ENCODE measurements at regions not wholly inside any gene's neighbourhood (a gene's known extent, or its start where the extent isn't known, plus 50 kb on each side); places are given as distances from the start of the nearest gene placed in this dataset.

DNA sequence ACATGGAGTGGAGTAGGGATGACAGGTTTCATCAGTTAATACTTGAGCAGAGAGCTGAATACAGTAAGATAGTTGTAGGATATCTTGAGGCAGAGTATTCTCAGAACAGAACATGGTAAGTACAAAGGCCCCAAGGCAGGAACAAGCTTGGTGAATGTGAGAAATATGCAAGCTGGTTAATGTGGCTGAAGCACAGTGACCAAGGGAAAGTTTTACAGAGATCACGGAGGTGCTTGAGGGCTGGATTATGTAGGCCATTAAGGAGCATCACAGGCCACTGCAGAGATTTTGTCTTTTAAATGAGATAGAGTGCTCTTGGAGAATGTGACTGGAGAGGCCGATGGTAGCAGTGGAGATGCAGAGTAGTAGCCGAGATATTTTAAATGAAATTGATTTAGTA is 54.0 kb upstream of the BOLA1 start (continued):
- TF ChIP-seq HNRNPL (IDR thresholded peaks at IDR 0.05; ENCODE audit: low read depth, low read length) (no peak), ZNF76 (CRISPR knock-in tag; IDR thresholded peaks at IDR 0.05; ENCODE audit: borderline replicate concordance) (no peak), BCOR (IDR thresholded peaks at IDR 0.05) (no peak), ZEB2 (IDR thresholded peaks at IDR 0.05) (no peak), NR2C2 (CRISPR knock-in tag; IDR thresholded peaks at IDR 0.05) (no peak), NR2C2 (tag; IDR thresholded peaks at IDR 0.05) (no peak), BDP1 (IDR thresholded peaks at IDR 0.05; ENCODE audit: insufficient read depth, insufficient read length) (no peak), BHLHE40 (IDR thresholded peaks at IDR 0.05; ENCODE audit: low read length) (no peak), RFX1 (IDR thresholded peaks at IDR 0.05) (no peak), ZSCAN32 (CRISPR knock-in tag; IDR thresholded peaks at IDR 0.05) (no peak), KDM4B (IDR thresholded peaks at IDR 0.05; ENCODE audit: borderline replicate concordance in 2 of 2, low read depth in 1 of 2) (no peak), ZNF274 (IDR thresholded peaks at IDR 0.05; ENCODE audit: borderline replicate concordance, low read depth, low read length) (no peak), SMAD4 (CRISPR knock-in tag; conservative IDR thresholded peaks at IDR 0.05) (no peak), BACH1 (tag; IDR thresholded peaks at IDR 0.05) (no peak), DPF2 (IDR thresholded peaks at IDR 0.05) (no peak), HNRNPLL (IDR thresholded peaks at IDR 0.05; ENCODE audit: low read depth, low read length, poor library complexity, severe bottlenecking) (no peak), ZNF778 (CRISPR knock-in tag; IDR thresholded peaks at IDR 0.05) (no peak), ZNF3 (CRISPR knock-in tag; IDR thresholded peaks at IDR 0.05) (no peak), C11orf30 (IDR thresholded peaks at IDR 0.05; ENCODE audit: low read depth) (peak; percentile 53; the same call in 1 of the 2 replicates), NFYB (IDR thresholded peaks at IDR 0.05; ENCODE audit: extremely low read depth, insufficient read length) (no peak), ERF (CRISPR knock-in tag; IDR thresholded peaks at IDR 0.05) (no peak)
- TF ChIP-seq, protein P1, sequence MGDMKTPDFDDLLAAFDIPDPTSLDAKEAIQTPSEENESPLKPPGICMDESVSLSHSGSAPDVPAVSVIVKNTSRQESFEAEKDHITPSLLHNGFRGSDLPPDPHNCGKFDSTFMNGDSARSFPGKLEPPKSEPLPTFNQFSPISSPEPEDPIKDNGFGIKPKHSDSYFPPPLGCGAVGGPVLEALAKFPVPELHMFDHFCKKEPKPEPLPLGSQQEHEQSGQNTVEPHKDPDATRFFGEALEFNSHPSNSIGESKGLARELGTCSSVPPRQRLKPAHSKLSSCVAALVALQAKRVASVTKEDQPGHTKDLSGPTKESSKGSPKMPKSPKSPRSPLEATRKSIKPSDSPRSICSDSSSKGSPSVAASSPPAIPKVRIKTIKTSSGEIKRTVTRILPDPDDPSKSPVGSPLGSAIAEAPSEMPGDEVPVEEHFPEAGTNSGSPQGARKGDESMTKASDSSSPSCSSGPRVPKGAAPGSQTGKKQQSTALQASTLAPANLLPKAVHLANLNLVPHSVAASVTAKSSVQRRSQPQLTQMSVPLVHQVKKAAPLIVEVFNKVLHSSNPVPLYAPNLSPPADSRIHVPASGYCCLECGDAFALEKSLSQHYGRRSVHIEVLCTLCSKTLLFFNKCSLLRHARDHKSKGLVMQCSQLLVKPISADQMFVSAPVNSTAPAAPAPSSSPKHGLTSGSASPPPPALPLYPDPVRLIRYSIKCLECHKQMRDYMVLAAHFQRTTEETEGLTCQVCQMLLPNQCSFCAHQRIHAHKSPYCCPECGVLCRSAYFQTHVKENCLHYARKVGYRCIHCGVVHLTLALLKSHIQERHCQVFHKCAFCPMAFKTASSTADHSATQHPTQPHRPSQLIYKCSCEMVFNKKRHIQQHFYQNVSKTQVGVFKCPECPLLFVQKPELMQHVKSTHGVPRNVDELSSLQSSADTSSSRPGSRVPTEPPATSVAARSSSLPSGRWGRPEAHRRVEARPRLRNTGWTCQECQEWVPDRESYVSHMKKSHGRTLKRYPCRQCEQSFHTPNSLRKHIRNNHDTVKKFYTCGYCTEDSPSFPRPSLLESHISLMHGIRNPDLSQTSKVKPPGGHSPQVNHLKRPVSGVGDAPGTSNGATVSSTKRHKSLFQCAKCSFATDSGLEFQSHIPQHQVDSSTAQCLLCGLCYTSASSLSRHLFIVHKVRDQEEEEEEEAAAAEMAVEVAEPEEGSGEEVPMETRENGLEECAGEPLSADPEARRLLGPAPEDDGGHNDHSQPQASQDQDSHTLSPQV (IDR thresholded peaks at IDR 0.05), result no peak
- TF ChIP-seq, protein P2, sequence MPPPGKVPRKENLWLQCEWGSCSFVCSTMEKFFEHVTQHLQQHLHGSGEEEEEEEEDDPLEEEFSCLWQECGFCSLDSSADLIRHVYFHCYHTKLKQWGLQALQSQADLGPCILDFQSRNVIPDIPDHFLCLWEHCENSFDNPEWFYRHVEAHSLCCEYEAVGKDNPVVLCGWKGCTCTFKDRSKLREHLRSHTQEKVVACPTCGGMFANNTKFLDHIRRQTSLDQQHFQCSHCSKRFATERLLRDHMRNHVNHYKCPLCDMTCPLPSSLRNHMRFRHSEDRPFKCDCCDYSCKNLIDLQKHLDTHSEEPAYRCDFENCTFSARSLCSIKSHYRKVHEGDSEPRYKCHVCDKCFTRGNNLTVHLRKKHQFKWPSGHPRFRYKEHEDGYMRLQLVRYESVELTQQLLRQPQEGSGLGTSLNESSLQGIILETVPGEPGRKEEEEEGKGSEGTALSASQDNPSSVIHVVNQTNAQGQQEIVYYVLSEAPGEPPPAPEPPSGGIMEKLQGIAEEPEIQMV (tag; conservative IDR thresholded peaks at IDR 0.05; ENCODE audit: low read depth), result no peak
- TF ChIP-seq, protein P3, sequence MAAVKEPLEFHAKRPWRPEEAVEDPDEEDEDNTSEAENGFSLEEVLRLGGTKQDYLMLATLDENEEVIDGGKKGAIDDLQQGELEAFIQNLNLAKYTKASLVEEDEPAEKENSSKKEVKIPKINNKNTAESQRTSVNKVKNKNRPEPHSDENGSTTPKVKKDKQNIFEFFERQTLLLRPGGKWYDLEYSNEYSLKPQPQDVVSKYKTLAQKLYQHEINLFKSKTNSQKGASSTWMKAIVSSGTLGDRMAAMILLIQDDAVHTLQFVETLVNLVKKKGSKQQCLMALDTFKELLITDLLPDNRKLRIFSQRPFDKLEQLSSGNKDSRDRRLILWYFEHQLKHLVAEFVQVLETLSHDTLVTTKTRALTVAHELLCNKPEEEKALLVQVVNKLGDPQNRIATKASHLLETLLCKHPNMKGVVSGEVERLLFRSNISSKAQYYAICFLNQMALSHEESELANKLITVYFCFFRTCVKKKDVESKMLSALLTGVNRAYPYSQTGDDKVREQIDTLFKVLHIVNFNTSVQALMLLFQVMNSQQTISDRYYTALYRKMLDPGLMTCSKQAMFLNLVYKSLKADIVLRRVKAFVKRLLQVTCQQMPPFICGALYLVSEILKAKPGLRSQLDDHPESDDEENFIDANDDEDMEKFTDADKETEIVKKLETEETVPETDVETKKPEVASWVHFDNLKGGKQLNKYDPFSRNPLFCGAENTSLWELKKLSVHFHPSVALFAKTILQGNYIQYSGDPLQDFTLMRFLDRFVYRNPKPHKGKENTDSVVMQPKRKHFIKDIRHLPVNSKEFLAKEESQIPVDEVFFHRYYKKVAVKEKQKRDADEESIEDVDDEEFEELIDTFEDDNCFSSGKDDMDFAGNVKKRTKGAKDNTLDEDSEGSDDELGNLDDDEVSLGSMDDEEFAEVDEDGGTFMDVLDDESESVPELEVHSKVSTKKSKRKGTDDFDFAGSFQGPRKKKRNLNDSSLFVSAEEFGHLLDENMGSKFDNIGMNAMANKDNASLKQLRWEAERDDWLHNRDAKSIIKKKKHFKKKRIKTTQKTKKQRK (IDR thresholded peaks at IDR 0.05; ENCODE audit: borderline replicate concordance, low read depth, low read length), result no peak
